ENCODE measurements at regions not wholly inside any gene's neighbourhood (a gene's known extent, or its start where the extent isn't known, plus 50 kb on each side); places are given as distances from the start of the nearest gene placed in this dataset.
"Not testable (repeated sequence)": the region's sequence is repeated elsewhere in the genome, so short reads cannot be mapped to it uniquely, and the experiment has no call there.

DNA sequence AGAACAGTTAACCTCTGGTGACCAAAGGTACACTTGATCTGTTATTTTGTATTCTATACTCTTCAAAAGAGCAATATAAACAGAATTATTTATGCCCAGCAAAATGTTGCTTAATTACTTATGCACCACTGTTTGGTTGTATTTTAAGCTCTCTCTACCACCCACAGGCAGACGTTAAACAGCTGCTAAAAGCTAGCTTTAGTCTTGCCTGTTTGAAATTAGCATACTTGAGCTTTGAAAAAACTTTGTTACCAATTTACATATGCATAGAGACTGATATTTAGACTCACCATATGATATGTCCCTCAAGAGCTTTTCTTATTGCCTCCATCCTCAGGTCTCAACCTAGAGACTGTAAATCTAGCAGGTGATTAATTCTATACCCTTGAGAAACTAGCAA, 426.9 kb downstream of the NR4A2 start:
- DNase-seq (ENCODE audit: low read depth), result no peak

DNA sequence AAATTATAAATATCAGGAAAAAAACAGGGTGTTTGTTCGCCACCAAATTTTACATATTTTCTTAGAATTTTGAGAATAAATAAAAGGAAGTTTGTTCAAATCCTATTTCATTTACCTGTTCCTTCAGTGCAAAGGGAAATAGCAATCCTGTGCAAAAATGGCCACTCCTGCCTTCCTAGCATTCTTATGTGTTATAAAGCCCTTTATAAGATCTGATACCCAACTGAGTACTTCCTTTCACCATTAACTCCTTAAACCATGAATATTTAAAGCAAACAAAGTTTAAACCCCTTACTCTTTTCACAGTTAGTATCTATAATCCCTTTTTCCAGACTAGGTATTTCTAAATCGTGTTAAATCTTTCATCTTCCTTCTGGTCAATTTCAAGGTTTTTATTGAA, 427.8 kb downstream of the NR4A2 start:
- no peak for DNase-seq (ENCODE audit: low read depth)

DNA sequence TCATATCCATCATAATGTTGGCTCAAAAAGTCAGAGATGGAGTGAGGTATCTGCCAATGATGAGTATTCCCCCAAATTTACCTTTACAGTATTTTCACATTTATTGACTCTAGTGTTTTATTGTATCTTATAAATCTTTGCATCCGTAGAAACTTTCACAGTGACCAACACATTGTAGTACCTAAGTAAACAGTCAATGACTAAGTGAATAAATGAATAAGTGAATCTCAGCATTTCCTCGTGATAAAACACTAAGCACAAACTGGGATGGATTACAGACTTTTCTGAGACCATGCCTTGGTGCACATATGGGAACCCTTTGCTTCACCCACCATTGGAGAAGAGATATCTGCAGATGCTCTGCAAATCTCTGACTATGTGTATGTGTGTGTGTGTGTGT, 429.9 kb downstream of the NR4A2 start:
- no peak for DNase-seq (ENCODE audit: low read depth)

DNA sequence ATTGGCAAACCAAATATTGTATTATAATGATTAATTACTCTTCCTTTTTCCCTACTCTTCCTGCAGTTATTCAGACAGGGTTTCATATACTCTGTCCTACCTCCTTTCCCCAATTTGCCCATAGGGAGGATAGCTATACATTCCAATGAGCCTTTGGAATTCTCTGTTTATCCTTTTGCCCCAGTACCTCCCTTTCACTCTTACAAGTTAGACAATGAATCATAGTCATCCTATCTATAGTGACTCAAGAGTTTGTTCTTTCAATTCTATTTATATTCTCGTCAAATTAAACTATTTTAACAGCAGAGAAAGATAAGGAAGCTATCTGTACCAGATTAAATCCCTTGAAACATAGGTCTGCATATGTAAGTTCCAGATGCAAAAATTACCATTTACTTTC, 437.5 kb downstream of the NR4A2 start:
- DNase-seq (ENCODE audit: low read depth), result peak; percentile 8

DNA sequence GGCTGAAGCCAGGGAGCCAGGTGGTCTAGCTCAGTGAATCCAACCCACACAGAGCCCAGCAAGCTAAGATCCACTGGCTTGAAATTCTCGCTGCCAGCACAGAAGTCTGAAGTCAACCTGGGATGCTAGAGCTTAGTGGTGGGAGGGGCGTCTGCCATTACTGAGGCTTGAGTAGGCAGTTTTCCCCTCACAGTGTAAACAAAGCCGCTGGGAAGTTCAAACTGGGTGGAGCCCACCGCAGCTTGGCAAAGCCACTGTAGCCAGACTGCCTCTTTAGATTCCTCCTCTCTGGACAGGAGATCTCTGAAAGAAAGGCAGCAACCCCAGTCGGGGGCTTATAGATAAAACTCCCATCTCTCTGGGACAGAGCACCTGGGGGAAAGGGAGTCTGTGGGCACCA, 452.1 kb downstream of the NR4A2 start:
- not testable (repeated sequence) for DNase-seq (ENCODE audit: low read depth)

DNA sequence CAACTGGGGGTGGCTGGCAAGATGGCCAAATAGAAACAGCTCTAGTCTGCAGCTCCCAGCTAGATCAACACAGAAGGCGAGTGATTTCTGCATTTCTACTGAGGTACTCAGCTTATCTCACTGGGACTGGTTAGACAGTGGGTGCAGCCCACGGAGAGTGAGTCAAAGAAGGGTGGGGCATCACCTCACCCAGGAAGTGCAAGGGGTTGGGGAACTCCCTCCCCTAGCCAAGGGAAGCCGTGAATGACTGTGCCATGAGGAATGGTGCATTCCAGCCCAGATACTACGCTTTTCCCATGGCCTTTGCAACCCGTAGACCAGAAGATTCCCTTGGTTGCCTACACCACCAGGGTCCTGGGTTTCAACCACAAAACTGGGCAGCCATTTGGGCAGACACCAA, 452.6 kb downstream of the NR4A2 start:
- peak; percentile 8 for DNase-seq (ENCODE audit: low read depth)

DNA sequence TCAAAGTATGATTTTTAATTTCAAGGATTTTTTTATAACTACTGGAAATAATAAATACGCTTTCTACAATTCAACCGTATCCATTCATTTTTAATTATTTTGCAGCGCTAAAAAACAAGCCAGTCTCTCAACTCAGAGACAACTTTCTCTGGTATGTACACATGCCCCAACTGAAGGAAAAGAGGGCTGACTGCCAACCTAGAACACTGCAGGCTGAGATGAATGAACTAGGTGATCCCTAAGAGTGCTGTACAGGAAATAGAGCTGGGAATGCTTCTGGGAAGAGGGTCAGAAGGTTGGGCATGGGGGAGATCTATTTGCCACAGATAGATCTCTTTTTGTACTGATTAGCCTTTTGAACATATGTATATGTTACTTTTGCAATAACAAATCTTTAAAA, 460.1 kb downstream of the NR4A2 start:
- DNase-seq (ENCODE audit: low read depth), result no peak

DNA sequence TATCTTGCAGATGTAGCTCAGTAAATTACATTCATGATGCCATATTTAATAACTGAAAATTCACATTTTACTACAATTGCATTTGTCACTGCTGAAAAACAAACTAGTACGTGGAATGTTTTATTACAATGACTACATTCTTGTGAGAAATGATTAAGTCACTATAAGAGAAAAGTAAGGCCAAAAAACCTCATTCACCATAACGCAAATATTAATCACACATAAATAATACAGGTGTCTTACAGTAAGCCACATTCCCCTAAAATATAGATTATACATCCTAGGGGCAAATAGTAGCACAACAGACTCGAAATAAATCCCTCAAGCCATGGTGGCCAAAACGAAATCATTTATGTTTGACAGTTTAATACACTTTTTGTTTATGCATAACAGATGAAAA, 460.6 kb downstream of the NR4A2 start:
- no peak for DNase-seq (ENCODE audit: low read depth)

DNA sequence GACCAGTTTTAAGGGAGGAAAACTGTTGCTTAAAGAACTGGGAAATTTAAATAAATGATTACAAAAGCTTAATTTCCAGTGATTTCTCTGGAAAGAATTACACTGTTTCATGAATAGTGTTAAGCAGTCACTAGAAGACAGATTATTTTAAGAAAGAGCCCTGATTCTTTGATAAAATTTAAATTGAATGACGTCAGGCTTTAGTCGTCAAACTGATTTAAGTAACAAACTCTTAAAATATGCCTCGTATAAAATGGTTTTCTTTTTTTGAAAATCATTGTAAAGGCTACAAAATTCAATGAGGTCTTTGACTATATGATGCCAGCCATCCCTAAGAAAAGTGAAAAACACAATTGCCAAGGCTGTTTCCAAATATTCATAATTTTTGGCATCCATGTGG, 465.0 kb downstream of the NR4A2 start:
- no peak for DNase-seq (ENCODE audit: low read depth)

DNA sequence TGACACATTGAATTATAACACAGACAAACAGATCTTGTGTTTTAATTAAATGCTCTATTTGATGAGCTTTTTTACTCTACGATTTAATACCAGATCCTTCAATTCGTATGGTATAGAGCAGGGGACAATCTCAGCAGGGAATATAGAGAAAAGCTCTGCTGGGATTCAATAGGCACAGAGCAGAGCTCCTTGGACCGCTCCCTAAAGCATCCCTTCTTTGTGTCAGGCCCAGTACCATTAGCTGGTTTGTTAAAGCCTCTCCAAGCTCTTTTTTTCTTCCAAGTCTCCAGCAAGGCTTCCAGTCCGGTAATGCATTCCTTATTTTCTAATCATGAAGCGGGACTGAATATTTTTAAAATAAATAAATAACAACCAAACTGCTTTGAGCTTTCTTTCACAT, 466.0 kb downstream of the NR4A2 start:
- DNase-seq (ENCODE audit: low read depth), result no peak

DNA sequence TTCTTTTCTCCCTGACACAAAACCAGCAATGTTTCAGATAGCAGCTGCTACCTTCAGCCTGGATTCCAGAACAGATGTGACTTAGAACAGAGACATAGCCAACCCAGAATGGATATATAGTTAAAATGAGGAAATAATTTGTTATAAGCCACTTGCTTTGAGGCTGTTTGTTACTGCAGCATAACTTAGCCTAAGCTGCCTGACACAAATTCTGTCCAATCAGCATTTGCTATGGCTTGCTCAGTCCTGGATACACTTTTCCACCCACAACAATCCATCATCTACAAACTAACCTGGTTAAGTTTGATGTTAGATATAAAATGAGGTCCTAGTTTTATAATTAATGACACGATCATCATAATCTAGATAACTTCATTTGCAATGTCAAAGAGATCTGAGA, 480.4 kb downstream of the NR4A2 start:
- no peak for DNase-seq (ENCODE audit: low read depth)

DNA sequence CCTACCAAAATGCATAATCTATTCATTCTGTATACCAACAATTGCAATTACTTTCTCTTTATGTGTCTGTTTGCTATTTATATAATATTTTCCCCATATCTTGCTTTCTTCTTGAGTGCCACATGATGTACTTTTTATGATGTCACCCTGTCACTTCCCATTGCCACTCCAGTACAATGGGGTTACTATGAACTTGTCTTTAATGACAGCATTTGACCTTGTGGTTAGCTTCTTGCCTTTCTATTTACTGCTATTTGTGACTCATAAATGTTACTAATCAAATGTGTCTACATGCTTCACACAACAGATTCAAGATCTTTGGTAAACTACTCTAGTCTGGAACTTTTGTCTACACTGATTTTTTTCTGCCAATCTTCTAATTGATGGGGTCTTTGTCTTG, 486.3 kb downstream of the NR4A2 start:
- peak; percentile 10 for DNase-seq (ENCODE audit: low read depth)

DNA sequence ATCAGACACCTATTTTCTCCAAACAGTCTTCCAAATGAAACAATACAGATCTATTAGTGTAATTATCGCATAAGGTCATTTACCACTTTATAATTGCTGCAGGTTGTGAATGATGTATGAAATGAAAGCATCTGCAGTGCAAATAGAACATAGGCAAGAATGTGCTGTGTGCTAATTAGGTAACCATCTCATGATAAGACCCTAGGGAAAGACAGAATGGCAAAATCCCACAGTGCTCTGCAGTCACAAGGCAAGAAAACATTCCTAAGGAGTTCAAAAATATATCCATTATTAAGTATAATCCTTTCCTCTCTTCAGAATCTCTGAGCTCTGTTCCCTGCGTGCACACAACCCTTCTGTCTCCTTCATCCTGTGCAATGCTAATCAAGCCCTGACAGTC, 488.1 kb downstream of the NR4A2 start:
- no peak for DNase-seq (ENCODE audit: low read depth)

DNA sequence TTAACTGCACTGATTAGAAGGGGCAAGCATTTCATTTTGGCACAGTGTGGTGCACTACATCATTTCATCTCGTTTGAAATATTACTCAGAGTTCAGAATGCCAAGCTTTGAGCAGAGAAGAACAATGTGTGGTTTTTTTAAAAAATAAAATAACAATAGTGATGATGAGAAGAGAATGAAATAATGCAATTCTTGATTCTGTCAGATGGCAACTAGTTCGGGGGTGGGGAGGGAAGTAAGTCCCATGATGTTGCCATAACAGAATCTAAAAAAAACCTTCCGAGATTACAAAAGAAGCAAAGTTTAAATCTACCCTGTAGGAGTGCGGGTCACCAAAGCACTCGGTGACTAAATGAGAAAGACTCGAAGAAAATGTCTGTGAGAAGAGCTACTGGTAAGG, 490.4 kb downstream of the NR4A2 start:
- peak; percentile 3 for DNase-seq (ENCODE audit: low read depth)

DNA sequence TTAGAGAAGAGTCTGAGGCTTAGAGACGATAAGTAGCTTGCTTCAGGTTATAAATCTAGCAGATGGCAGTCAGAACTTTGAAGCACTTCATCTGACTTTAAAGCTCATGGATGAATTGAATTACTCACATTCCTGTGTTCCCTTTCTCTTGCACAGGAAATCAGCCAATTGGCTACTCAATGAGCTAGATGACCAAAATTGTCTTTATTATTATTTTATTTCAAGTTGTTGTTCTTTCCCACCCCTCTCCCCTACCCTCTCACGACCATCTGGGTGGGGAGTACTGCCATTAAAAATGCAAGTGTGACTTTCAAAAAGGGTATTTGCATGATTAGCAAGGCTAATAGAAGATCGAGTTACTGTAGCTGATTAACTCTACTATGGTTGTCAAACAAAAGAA, 491.1 kb downstream of the NR4A2 start:
- DNase-seq (ENCODE audit: low read depth), result no peak

DNA sequence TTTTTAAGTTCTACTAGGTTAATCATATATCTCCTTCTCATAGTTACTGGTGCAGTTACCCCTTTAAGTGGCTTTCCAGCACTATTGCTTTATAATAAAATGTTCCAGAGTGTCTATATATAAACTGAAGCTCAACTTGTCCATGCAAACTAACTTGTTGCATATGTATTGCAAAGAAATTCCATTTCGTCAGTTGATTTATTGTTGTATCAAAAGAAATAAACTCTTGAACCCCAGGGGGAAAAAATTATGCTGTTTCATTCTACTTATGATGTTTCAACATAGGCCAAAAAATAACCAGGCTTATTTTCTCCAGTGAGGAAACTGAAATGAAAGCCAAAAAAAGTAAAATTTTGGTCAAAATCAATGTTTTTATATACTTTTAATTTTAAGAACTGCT, 491.9 kb downstream of the NR4A2 start:
- DNase-seq (ENCODE audit: low read depth), result no peak

DNA sequence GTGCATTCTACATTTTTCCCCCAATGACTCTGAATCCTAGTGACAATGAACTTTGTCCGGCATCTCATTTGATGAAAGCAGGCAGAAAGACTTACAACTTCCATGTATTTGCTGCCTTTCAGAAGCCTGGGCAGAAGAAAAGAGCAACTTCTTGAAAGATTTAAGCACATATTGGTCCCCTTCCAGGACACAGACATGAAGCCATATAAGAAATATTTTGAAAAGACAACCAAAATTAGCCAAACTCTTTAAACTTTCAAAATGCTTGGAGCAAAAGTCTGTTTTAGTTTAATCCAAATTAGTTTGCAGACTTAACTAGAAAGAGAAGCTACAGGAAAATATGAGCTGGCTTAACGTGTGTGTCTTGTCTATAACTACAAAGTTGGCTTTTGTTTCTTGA, 492.5 kb downstream of the NR4A2 start:
- DNase-seq (ENCODE audit: low read depth), result no peak

DNA sequence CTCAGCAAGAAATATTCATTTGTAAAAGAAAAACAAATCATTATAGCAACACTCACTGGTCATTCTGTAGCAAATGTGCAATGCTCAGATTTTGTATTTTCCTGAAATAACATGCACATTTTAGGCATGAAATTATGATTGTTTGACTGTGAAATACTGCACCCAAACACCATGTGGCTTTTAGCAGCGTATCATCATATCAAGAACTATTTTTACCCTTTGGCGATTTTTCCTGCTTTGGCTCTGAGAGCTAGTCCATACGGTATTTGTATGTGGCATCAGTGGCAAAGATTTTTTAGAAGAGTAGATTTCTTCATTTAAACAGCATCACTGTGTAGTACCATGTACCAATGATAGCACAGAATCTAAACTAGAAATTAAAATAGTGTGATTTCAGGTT, 493.1 kb downstream of the NR4A2 start:
- no peak for DNase-seq (ENCODE audit: low read depth)

DNA sequence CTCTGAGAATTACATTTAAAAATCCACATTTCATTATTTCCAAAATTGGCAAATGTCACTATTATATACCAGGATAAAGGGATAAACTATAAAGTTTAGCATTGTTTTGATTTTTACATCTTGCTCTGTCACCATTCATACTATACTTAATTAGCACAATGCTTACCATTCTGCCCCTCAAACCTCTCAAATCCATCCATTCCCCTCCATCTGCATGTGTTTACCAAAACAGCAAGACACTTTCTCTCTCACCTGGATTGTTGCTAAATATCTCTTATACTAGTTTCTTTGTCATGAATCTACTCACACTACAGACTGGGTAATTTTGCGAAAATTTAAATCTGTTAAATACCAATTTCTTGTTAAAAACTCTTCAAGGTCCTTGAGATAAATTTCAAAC, 496.1 kb downstream of the NR4A2 start:
- DNase-seq (ENCODE audit: low read depth), result no peak

DNA sequence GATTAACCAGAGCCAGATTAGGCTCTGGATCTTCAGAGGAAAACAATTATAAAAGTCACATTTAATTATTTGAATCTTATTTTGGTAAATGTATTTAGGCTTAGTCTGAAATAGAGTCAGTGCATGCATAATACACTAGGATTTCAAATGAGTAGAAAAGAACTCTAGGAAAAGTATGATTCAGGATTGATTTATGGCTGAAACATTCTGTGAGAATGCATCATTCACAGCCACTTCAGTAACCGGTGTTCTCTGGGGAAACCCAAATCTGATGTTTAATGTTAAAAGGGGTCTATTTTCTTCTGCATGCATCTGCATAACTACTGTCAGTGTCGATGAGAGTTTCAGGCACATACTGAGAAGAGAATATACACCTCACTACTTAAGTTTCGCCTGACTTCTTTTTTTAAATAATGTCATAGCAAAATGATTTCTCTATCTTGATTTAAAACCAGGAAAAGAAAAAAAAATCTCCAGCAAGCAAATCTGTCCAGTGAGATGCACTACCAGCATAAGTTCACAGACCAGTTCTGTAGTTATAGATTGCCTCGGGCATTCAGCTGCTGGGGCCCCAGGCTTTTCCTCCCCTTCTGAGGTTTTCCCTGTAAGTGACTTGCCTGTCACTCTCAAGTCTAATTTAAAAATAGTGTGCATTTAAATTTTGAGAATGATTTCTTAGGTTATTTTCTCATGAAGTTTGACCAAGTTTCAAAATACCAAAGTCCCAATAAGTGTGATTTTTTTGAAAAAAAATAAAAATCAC, 501.5 kb downstream of the NR4A2 start:
- no peak for DNase-seq (ENCODE audit: low read depth)

DNA sequence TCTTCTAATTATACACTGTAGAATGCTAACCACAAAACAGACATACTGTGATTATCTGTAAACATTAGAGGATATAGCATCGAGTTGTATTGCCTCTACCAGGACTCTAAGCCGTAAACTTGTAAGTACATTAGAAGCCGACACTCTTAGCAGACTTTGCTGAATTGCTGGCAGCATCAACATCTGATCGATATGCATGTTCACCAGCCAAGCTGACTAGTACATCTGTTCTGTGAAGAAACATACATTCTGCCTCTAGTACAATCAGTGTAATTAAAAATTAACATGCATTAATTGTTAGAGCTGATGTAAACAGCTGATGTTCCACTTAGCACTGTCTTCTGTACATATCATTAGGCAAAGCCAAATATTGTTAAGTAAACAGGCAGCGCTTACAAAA, 502.2 kb downstream of the NR4A2 start:
- DNase-seq (ENCODE audit: low read depth), result no peak

DNA sequence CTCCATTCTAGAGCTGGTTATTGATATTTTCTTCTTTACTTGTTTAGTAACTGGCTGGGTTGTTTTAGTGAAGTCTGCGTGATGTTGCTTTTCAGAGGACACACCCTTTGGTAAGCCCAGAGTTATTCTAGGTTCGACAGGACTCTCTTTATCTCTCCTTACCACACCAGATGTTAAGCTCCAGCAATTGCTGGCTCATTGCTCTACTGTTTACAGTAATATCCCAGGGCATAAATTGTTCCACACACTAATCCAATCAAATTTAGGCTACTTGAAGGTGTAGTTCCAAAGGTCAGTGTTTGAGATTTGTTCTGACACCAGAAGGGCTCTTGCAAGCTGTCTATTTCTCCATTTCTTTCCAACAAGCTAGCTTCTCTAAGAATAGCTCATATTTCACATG, 506.6 kb downstream of the NR4A2 start:
- DNase-seq (ENCODE audit: low read depth), result no peak

DNA sequence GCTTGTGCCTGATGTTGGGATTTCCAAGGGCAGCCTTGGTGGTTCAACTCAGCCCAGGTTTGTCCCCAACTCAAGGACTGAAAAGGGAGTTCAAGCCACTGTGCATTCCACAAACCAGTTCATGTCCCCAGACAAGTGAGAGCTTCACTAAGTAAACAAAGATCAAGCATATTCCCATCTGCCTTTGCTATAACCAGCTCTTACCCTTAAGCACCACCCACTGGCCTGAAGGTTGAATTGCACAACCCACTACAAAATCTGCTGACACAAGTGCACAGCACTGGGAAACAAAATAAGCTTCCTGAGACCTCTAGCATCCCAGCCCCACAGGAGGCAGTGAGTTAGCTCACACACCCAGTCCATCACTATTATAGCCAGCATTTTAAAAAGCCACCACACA, 516.7 kb downstream of the NR4A2 start:
- no peak for DNase-seq (ENCODE audit: low read depth)

DNA sequence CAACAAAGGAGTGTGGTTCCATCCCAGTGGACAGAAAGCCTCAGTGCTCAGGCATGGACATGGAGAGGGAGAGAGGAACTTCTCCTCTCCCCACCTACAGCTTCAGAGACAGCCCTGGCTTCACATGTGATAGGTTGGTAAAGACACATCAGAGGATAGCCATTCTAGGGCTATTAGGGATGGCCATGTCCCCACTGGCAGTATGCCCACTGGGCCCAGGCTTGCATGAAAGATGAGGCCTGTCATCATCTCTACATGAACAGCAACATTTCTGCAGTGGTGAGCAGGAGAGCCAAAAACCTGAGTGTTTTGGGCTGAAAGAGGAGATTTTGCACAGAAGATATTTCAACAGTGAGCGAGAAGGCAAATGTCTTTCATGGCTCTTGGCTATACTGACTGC, 517.2 kb downstream of the NR4A2 start:
- no peak for DNase-seq (ENCODE audit: low read depth)

All from RPMI7951 (cell line).